Upper lobe of right lung (tissue), 1 donor: ENCODE measurements at regions not wholly inside any gene's neighbourhood (a gene's known extent, or its start where the extent isn't known, plus 50 kb on each side); places are given as distances from the start of the nearest gene placed in this dataset.

Source experiments
- ATAC-seq: fragments of 200-7000 bp; cut with Tn5 transposase; one replicate; pipeline ENCODE4 v1.9.1; 2020; ENCODE audit warnings: mild to moderate bottlenecking, moderate library complexity
- DNase-seq: peaks from one replicate; pipeline ENCODE4 v3.0.0-alpha.2; 2020
- H3K27ac ChIP-seq: fragments of 200-600 bp; one replicate; pipeline ENCODE4 v1.8.0; 2022
- H3K27me3 ChIP-seq: fragments of 200-600 bp; one replicate; pipeline ENCODE4 v1.8.0; 2022; ENCODE audit warnings: mild to moderate bottlenecking
- H3K36me3 ChIP-seq: fragments of 200-600 bp; one replicate; pipeline ENCODE4 v1.8.0; 2022
- H3K4me1 ChIP-seq: fragments of 200-600 bp; one replicate; pipeline ENCODE4 v1.8.0; 2022
- H3K4me3 ChIP-seq: fragments of 200-600 bp; one replicate; pipeline ENCODE4 v1.8.0; 2022; ENCODE audit warnings: mild to moderate bottlenecking
- H3K9me3 ChIP-seq: fragments of 200-600 bp; one replicate; pipeline ENCODE4 v1.8.0; 2022
- intact Hi-C: fragments of 100-400 bp; cut with DNase I; formaldehyde crosslinking; loops from one replicate; pipeline ENCODE4 v1.11.0; 2022
- TF ChIP-seq, protein P1 (sequence below): fragments of 200-600 bp; IDR thresholded peaks from one replicate; pipeline ENCODE4 v1.8.0; 2022; ENCODE audit warnings: antibody characterized with exemption
- donor health status: DM: no; HTN: yes; CAD: no; lungs with severe emphysema.

DNA sequence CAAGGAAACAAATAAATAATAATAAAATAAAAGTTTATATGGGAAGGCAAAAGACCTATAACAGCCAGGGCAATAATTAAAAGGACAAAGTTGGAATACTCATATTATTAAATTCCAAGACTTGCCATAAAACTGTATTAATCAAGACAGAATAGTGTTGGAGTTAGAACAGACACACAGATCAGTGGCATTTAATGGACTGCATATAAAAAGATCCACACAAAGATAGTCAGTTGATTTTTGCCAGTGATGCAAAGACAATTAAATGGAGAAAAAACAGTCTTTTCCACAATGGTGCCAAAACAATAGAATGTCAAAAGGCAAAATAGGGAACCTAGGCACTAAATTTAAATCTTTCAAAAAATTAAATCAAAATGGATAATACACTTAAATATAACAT lies 587.1 kb upstream of the GRIA3 start:
- no peak for DNase-seq
- ATAC-seq = no peak
- H3K4me1 ChIP-seq = no peaks in the 10 kb centered on the region
- intact Hi-C loops = no loop called here
- H3K27me3 ChIP-seq = no peaks in the 10 kb centered on the region
- H3K9me3 ChIP-seq = no peaks in the 10 kb centered on the region
- H3K36me3 ChIP-seq = no peaks in the 10 kb centered on the region
- TF ChIP-seq, protein P1, sequence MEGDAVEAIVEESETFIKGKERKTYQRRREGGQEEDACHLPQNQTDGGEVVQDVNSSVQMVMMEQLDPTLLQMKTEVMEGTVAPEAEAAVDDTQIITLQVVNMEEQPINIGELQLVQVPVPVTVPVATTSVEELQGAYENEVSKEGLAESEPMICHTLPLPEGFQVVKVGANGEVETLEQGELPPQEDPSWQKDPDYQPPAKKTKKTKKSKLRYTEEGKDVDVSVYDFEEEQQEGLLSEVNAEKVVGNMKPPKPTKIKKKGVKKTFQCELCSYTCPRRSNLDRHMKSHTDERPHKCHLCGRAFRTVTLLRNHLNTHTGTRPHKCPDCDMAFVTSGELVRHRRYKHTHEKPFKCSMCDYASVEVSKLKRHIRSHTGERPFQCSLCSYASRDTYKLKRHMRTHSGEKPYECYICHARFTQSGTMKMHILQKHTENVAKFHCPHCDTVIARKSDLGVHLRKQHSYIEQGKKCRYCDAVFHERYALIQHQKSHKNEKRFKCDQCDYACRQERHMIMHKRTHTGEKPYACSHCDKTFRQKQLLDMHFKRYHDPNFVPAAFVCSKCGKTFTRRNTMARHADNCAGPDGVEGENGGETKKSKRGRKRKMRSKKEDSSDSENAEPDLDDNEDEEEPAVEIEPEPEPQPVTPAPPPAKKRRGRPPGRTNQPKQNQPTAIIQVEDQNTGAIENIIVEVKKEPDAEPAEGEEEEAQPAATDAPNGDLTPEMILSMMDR = no peak
- no peak overlapping the region for H3K27ac ChIP-seq
- H3K4me3 ChIP-seq = no peak overlapping the region

DNA sequence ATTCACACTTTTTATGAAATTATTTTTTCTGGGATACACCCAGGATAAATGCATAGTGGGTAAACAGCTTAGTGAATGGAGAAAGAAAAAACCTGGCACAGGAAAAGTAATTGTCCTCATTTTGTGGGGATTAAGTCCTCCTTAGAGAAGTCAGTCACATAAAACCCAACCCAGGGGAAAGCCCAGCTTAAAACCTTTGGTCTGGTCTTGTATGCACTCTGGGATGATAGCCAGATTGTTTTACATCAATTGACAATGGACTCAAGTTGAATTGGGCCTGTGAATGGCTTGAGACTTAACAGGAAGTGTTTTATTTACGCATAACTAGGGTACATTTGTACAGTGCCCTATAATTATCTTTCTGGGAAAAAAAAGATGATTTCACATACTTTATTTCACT lies 561.3 kb upstream of the GRIA3 start:
- no peak for ATAC-seq
- H3K27me3 ChIP-seq = no peaks in the 10 kb centered on the region
- TF ChIP-seq, protein P1 = no peak
- no peaks in the 10 kb centered on the region for H3K4me1 ChIP-seq
- intact Hi-C loops = no loop called here
- no peak for DNase-seq
- H3K4me3 ChIP-seq = no peak overlapping the region
- no peak overlapping the region for H3K27ac ChIP-seq
- no peaks in the 10 kb centered on the region for H3K9me3 ChIP-seq
- H3K36me3 ChIP-seq = no peaks in the 10 kb centered on the region

DNA sequence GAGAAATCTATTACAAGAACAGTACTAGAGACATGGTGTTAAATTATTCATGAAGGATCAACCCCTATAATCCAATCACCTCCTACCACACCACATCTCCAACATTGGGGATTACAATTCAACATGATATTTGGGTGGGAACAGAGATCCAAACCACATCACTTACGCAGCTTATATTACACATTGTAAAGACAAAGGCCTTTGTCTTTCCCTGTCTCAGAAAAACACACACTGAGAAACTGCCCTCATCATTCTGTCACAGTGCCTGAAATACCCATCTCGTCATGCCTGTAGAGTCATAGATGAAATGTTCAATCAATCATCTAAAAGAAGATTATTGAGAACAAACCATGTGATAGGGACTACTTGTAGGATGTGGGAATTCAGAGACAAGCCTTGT lies 558.8 kb upstream of the GRIA3 start:
- ATAC-seq (no peak), DNase-seq (no peak)
- TF ChIP-seq, protein P1 = no peak
- intact Hi-C loops = no loop called here
- H3K9me3 ChIP-seq = no peaks in the 10 kb centered on the region
- no peaks in the 10 kb centered on the region for H3K36me3 ChIP-seq
- H3K4me3 ChIP-seq = no peak overlapping the region
- H3K27ac ChIP-seq = no peak overlapping the region
- H3K4me1 ChIP-seq = no peaks in the 10 kb centered on the region
- no peaks in the 10 kb centered on the region for H3K27me3 ChIP-seq

- no peaks in the 10 kb centered on the region for H3K4me1 ChIP-seq
- H3K36me3 ChIP-seq = no peaks in the 10 kb centered on the region
- H3K27ac ChIP-seq = no peak overlapping the region
- H3K9me3 ChIP-seq = no peaks in the 10 kb centered on the region
- H3K4me3 ChIP-seq = no peak overlapping the region
- H3K27me3 ChIP-seq = no peaks in the 10 kb centered on the region
- ATAC-seq = no peak
- TF ChIP-seq, protein P1 = no peak
- no peak for DNase-seq
- intact Hi-C loops = no loop called here
Measured at GRCh38 chrX:122625821-122626220, 558.3 kb upstream of the GRIA3 start.

- Histone ChIP-seq H3K4me3 (no peak overlapping the region), H3K9me3 (no peaks in the 10 kb centered on the region), H3K4me1 (no peaks in the 10 kb centered on the region), H3K27ac (no peak overlapping the region), H3K36me3 (no peaks in the 10 kb centered on the region), H3K27me3 (no peaks in the 10 kb centered on the region)
- intact Hi-C loops = no loop called here
- TF ChIP-seq, protein P1 = no peak
- no peak for DNase-seq
- no peak for ATAC-seq
Measured at GRCh38 chrX:122626871-122627270, 557.2 kb upstream of the GRIA3 start.

GRCh38 chrX:122641136-122641535 lies 542.9 kb upstream of the GRIA3 start:
- Histone ChIP-seq H3K36me3 (no peaks in the 10 kb centered on the region), H3K27me3 (no peaks in the 10 kb centered on the region), H3K27ac (no peak overlapping the region), H3K4me3 (no peak overlapping the region), H3K9me3 (no peaks in the 10 kb centered on the region), H3K4me1 (no peaks in the 10 kb centered on the region)
- intact Hi-C loops = no loop called here
- ATAC-seq (no peak), DNase-seq (no peak)
- TF ChIP-seq, protein P1 = no peak
